GM21619 (cell line): ENCODE measurements at regions not wholly inside any gene's neighbourhood (a gene's known extent, or its start where the extent isn't known, plus 50 kb on each side); places are given as distances from the start of the nearest gene placed in this dataset.
"Not testable (repeated sequence)": the region's sequence is repeated elsewhere in the genome, so short reads cannot be mapped to it uniquely, and the experiment has no call there.

Experiments
- ATAC-seq: cut with Tn5 transposase; IDR thresholded peaks from one replicate; pipeline ENCODE4 v1.9.1; 2021; ENCODE audit not compliant: unreplicated experiment

DNA sequence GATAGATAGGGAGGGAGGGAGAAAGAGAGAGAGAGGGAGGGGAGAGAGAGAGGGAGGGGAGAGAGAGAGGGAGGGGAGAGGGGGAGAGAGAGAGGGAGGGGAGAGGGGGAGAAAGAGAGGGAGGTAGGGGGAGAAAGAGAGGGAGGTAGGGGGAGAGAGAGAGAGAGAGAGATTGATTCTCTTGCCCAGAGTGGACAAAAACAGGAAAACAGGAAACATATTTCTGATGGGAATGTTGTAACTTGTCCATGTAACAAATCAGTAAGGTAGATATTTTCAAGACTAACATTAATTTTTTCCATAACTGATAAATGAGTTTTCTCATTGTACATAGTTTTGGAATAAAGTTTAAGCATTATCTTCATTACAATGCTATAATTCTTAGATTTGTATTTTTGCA, 811.7 kb upstream of the GRAMD2B start:
- ATAC-seq: no peak

DNA sequence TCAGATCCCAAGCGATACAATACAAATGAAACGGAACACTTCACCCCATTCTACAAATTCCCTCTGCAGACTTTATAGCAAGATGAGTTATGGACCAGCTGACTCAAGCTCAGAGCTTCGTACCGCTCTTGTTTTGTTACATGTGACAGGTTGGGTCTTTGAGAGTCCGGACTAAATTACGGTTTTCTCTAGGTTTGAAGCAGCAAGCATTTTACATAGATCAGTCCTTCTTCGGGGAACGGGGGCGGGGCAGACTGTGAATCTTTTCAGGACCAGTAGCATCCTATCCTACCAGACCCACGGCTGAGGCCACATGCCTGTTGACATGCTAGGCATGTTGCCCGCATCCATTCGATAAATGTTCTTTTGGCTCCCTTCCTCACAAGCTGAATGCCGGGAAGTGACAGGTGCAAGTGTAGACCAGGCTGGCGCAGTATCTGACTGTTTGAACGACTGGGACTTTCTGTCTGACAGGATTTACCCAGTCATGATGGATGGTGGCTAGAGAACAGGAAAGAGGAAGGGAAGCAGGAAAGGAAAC, 811.0 kb upstream of the GRAMD2B start:
- no peak for ATAC-seq

DNA sequence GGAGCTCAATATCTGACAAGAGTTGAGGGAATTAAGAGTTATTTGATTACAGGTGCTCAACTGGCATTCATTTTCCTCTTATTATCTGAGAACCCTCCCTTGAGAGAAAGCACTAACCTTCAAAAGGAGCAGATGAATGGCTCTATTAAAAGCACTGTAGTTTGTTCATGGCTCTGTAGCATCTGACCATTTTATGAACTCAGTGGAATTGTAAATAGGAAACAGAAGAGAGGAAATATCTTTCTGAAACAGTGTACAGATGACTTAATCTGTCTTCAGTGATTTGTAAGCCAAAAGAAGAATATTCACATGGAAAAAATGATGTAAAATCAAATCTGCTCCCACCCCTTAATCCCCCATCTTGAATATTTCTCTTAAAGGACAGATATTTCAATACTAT, 810.4 kb upstream of the GRAMD2B start:
- no peak for ATAC-seq

DNA sequence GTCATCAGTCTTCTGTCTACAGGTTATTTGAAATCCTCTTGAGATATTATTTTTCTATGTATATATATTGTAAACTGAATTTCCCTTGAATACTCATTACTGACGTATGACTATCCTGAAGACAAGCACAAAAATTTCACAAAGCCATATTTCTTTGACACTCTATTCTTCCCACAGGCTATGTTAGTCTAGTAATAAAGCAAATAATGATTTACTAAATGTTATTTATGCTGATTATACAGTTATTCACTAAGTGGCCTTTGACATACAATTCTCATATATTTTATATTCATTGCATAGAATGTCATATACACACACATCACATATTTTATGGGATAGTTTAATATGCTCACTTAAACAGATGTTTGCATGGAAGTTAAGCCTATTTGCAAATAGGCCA, 793.0 kb upstream of the GRAMD2B start:
- ATAC-seq: no peak

DNA sequence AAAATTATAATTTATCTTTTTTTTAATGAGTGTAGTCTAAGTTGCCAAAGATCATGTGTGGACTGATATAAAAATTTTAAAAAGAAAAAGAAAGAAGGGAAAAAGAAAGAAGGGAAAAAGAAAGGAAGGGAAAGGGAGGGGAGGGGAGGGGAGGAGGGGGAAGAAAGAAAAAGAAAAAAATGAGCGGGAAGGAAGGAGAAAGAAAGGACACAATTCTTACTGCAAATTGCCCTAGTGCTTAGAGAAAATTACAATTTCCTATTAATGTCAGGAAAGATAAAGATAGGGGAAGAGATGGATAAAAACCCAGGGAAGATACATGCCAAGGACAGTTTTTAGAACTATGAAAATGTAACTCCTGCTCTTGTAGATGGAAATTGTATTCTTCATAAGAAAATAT, 789.7 kb upstream of the GRAMD2B start:
- no peak for ATAC-seq

DNA sequence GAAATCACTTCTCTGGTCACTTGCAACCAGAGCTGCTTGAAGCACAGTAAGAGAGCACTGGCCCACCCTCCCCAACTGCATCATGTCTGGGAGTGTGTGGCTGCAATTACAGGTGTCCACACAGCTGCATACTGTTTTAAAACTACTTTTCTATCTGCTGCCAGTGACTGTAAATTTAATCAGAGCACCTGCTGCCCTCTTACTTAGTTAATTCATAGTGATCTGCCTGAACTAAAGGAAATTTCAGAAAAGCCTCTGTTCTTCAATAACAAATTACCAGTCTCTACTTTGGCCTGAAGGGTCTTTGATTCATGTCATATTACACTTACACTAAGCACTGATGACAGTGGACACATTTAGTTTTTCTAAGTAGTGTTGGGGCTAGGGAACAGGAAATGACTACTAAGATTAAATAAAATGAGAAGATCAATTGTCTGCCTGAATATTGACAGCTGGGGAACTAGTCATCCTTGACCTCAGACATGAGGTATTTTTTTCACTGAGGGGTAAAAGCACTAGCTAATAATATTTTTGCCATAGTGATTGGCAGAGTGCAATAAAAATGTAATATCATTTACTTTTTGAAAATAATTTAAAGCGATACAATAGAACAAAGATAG, 788.9 kb upstream of the GRAMD2B start:
- ATAC-seq: no peak

DNA sequence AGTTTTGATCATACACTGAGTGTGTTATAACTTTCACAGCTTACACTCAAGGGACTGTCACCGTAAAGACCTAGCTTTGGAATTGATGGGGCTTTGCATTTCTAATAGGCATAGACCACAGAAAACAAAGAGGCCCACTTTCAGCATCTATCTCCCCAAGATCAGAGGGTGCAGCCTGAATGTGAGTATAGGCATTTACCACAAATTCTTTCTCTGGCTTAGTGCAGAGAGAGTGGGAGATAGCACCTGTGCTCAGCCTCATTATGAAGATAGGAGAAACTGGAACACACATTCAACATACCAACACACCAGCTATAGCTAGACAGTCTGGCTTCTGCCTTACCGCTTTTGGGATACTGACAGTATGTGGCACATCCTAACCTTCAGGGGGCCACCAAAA, 783.4 kb upstream of the GRAMD2B start:
- ATAC-seq: no peak

DNA sequence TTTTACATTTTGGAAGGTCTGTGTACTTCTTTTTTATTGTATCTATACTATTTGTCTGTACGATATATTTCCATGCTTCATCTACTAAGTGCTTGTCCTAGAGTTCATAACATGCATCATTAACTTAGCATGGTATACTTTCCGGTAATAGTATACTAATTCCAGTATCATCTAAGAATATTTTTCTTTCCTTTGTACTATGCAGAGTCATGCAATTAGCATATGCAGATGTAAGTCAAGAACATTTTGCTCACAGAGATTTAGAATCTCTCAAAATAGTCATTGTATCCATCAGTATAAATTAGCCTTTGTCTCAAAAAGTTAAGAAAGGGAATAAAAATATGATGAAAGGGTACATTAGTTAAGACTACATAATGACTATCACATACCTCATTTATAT, 770.4 kb upstream of the GRAMD2B start:
- ATAC-seq: no peak

DNA sequence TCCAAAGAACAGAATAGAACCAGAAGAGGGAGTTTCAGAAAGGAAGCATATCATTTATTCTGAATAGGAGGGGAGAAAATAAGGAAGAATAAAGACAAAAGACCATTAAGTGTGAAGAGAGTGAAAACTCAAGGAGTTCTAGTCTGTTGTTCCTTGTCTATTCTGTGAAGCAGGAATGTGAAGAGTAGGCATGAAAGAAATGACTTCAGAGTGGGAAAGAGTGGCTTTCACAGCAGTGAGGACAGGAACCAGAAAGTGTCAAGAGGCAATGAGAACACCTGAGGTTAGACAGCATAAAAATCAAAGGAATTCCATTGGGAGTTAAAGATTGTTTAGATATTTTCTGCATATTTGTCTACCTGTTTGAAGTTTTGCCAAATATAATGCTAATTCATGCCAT, 768.8 kb upstream of the GRAMD2B start:
- ATAC-seq: no peak

DNA sequence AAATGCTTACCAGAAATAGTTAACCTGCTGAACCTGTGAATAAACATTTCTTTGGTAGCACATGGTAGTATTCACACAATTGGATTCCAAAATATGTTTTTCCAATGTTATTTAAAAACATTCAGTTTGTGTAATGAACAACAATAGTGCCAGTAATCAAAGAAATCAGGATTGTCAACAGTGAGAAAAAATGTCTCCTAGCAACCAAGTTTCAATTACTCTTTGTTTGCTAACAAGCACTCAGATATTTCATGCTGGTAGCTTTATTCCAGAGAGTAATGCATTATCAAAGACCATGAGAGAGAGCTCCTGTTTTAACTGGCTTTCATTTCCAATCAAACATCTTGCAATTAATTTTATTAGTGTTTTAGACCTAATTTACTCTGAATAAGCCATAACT, 768.1 kb upstream of the GRAMD2B start:
- no peak for ATAC-seq

DNA sequence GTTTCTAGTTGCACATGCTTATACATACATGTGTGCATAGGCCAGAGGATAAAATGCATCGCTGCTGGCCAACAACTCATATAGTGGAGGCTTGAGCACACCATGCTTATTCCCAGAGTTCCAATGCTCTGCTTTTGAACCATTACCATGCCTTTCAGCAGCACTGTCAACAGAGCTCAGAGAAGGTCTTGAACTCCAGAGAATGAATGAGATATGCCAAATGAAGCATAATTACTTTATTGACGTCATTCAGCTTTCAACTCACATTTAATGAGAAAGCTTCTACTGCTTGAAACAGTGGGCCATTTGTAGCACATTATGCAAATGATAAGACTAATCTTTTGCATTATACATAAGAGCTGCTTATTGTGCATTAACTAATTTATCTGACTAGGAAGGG, 765.3 kb upstream of the GRAMD2B start:
- no peak for ATAC-seq

DNA sequence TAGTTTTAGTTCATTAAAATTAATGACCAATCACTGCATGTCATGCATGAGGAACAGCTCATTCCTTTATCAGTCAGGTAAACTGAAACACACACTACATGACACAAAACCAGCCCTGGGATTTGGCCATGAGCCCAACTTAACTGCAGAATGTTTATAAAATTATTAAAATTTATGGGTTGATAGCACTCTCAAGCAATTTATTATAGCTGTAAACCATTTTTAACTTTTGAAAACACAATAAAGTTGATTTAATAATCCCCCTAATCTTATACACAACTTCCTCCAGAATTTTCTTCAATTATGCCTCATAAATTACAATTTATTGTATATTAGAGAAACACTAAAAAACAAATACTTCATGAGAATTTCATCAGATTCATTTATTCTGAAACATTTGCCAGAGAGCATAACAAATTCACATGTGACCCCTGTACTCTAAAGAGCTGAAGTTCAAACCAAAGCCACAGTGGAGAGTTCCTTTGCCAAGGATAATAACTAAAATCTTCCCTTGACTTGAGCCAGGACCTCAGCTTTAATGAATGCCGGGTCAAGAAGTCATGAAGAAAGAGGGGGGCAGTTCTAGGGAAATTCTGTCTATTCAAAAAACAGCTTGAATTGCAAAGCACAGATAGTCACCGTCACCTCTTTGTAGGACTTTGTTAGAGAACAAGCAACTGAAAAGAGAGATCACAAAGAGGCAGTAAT, 763.7 kb upstream of the GRAMD2B start:
- ATAC-seq: no peak

DNA sequence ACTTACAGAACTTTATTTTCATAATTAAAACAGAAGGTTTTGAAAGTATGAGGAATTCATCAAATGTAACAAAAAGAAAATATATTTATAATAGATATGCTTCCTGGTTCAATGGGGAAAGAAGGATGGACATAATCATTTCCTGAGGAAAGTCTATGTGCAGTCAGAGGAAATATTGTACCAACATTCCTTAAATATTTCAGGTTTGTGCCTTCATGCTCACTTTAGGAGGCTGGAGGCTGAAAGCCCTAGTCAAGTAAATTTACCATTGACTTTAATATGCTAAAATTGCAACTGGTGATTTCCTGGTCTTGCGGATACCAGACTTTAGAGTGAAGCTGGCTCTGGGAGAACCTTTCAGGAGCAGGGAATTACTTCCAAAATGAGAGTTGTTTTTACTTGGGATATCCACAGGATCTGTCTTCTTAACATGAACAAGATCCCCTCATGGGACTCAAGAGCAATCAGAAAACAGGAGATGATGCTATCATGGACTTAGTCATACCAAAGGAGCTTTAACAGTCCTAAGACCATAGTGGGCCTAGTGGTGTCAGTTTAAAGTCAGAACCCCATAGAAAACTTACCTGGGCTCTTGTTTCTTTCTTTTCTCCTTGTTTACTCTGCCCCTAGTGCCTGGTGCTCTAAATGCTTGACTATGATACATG, 762.8 kb upstream of the GRAMD2B start:
- ATAC-seq: no peak

DNA sequence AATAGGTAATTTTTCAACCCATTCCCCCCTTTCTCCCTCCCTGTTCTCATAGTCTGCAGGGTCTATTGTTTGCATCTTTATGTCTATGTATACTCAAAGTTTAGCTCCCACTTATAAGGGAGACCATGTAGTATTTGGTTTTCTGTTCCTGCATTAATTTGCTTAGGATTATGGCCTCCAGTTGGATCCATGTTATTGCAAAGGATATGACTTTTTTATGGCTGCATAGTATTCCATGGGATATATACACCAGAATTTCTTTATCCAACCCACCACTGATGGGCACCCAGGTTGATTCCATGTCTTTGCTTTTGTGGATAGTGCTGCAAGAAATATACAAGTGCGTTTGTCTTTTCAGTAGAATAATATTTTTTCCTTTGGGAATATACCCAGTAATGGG, 761.6 kb upstream of the GRAMD2B start:
- ATAC-seq: no peak

DNA sequence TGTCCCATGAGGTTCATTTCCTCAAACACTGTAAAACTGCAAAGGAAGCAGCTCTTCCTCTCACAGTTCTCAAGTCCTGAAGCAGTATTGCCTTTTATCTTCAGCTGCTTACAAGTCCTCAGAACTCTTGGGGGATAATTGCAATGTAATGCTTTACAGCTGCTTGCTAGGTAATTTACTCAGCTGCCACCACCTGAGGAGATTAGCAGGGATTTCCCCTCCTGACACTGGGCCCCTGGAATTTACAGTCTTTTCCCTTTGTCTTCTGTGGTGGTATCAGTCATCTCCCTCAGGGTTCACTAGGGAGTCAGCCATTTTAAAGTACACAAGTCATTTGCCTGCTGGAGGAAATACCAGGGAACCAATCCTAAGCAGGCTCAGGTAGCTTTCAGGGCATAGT, 754.3 kb upstream of the GRAMD2B start:
- no peak for ATAC-seq

DNA sequence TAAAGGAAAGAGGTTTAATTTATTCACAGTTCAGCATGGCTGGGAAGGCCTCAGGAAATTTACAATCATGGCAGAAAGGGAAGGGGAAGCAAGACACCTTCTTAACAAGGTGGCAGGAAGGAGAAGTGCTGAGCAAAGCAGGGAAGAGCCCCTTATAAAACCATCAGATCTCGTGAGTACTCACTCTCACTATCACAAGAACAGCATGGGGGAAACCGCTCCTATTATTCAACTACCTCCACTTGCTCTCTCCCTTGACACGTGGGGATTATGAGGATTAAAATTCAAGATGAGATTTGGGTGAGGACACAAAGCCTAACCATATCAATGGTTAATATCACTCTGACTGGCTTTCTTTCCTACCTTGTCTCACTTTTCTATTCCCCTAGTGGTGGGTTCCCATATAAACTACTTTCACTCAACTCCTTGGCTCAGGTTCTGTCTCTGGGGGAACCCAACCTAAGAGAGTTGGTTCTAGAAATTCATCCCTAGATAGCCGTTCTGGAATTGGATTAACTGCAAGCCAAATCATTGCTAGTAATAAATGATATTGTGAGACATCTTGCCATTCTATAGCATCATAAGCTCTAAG, 749.8 kb upstream of the GRAMD2B start:
- ATAC-seq: no peak

DNA sequence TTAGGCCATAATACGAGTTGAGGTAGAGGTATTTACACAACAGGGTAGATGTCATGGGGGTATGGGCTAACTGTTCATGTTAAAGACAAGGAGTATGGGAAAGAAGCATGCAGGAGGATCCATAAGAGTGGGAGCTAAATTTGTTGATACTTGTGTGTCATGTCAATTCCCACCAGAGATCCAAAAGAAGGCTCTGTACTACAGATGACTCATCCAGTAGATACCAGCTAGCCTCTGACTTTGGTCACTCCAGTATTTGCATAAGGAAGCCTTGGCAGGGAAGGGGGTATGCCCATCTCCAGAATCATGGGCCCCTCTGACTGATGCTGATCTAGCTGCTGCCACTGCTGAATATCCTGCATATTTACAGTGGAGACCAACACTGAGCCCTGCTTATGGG, 743.7 kb upstream of the GRAMD2B start:
- ATAC-seq: no peak

DNA sequence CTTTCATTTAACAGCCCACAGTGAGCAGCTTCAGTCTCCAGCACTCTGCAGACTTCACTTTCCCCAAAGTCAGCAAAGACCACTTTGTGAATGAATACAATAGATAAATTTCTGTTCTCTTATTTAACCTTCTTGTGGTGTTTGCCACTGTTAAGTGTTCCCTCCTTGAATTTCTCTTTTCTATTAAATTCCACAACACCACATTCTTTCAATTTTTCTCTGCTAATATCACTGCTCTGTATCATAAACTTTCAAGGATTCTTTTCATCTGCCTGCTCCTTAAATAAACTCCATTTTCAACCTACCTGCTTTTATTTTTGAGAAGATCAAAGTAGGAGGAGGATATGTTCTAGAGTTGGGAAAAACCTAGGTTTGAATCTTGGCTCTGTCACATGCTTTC, 739.5 kb upstream of the GRAMD2B start:
- no peak for ATAC-seq

DNA sequence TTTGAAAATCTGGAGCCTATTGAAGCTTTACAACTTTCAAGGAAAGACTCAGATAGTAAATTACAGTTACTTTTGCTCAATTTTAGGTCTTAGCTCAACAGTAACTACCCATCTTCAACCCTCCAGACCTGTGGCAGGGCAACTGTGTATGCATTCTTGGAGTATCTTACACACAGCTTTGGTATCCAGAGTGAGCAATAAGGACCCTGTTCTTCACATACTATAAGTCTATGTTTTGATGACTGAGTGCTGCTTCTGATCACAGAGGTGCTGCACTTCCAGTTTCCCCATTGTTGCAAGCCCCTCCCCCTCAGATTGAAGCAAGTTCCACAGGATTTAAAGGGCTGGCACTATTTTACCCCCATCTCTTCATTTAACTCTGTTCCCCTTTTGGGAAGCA, 737.4 kb upstream of the GRAMD2B start:
- ATAC-seq: no peak

DNA sequence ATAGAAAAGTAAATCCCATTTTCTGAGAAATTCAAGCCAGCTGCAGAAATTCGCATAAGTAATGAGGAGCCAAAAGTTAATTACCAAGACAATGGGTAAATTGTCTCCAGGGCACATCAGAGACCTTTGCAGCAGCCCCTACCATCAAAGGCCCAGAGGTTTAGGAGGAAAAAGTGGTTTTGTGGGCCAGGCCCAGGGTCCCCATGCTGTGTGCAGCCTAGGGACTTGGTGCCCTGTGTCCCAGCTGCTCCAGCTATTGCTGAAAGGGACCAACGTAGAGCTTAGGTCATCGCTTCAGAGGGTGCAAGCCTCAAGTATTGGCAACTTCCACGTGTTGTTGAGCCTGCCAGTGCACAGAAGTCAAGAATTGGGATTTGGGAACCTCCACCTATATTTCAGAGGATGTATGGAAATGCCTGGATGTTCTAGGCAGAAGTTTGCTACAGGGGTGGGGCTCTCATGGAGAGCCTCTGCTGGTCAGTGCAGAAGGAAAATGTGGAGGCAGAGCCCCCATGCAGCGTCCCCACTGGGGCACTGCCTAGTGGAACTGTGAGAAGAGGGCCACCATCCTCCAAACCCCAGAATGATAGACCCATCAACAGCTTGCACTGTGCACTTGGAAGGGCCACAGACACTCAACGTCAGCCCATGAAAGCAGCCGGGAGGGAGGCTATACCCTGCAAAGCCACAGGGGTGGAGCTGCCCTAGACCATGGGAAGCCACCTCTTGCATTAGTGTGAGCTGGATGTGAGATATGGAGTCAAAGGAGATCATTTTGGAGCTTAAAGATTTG, 731.3 kb upstream of the GRAMD2B start:
- ATAC-seq: not testable (repeated sequence)

DNA sequence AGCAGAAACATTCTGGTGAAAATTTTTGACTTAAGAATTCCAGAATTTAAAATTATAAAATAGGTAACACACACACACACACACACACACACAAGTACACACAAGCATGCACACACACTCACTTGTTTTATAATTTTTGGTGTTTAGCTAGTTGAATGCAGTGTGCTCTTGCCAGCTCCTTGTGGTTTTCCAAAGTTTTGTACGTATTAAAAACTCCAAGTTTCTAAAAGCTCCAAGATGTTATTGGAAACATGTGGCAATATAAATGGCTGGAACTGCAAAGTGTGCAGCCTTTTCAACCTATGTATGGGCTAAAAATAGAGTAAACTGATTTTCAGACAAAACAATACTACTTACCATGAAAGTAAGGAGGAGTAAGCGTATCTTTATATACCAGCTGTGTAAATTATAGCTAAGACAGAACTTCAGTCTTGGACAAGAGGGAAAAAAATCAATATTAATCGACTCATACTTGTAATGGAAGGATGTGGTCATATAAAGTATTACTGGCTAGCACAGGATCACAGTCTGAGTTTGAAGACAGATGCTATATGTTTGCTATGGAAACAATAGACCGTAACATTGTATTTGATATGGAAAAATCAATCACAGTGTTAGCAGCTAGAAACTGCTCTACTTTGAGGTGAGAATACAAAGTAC, 727.1 kb upstream of the GRAMD2B start:
- no peak for ATAC-seq
